Tongue (tissue), 1 donor: ENCODE measurements at regions not wholly inside any gene's neighbourhood (a gene's known extent, or its start where the extent isn't known, plus 50 kb on each side); places are given as distances from the start of the nearest gene placed in this dataset.

ENCODE experiments used
- DNase-seq: peaks from one replicate; pipeline ENCODE4 v3.0.0-alpha.2; 2015

DNA sequence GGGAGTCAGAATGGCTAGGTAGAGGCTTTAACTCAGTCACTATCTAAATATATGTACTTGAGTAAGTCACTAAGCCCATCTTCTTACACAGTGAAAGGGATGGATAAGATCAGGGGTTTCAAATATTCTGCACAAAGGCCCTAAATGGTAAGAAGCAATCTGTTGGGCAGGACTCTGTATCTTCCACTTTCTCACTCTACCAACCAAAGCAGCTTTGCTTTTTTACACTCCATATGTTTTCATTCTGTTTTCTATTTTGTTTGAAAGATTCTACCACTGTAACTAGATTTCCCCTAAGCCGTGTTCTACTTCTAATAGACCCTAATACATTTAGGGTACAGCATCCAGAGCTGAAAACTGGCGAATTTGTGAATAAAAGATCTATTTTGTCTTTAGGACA is 477.5 kb upstream of the NMUR2 start:
- no peak for DNase-seq

GRCh38 chr5:152883066-152883775 is 478.1 kb upstream of the NMUR2 start:
- peak; percentile 10 for DNase-seq

GRCh38 chr5:152884006-152884405 is 478.9 kb upstream of the NMUR2 start:
- DNase-seq = no peak

- DNase-seq = no peak
These were observed 495.3 kb upstream of the NMUR2 start for GRCh38 chr5:152900332-152900731.

GRCh38 chr5:152901754-152902153 is 496.7 kb upstream of the NMUR2 start:
- no peak for DNase-seq

GRCh38 chr5:152905286-152905685 is 500.2 kb upstream of the NMUR2 start:
- DNase-seq = no peak

GRCh38 chr5:152907488-152908245 is 502.6 kb upstream of the NMUR2 start:
- DNase-seq = no peak

DNA sequence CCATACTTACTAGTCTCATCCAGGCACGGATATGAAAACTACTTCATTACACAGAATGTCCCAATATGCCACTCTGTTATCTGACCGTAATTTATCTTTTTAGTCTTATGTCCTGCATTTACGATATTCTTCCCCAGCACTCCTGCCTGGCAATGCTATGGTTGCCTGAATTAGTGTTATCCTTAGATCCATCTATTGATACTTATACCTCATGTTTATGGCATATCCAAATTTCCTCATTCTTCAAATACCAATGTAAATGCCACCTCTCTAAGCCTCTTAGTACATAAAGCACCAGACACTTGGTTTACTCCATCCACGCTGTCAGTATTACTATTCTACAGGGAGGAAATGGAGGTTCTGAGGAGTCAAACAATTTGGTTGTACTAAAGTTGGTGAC is 507.8 kb upstream of the NMUR2 start:
- DNase-seq = no peak

DNA sequence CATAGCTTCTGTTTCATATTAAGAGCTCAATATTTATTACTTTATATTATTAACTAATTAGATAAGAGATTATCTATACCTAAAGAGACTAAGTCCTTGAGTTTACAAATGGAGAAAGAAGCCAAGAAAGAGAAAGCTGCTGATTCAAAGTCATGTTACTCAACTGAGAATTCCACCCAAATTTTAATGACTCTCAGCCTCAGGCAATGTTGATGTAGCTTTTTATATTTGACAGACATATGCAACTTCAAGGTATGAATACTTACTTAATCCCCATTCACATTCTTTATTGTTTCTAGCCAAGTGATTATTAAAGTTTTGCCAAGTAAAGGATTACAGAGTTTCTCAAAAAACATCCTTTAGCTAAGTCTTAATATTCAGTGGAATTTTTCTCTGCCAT is 527.5 kb upstream of the NMUR2 start:
- no peak for DNase-seq

DNA sequence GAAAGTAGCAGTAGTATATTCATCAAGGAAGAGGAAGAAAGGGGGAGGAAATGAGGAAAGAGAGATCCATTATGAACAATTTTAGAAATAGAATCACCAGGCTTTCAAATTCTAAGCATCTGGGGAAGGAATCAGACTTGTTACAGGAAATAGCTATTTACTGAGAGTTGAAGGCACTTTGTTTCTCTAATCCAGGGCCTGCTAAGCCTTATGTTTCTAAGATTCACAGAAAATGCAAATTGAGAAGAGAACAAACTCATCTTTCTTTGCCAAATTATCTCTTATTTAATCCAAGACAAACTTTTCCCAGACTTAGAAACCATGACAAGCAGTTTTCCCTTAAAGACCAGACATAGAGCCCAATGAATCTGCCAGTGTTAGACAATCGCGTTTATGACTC is 528.0 kb upstream of the NMUR2 start:
- DNase-seq = no peak

GRCh38 chr5:152938630-152939029 is 533.6 kb upstream of the NMUR2 start:
- DNase-seq = no peak

- no peak for DNase-seq
These were observed 537.7 kb upstream of the NMUR2 start for GRCh38 chr5:152942633-152943336.

- no peak for DNase-seq
These were observed 536.5 kb upstream of the GRIA1 start for GRCh38 chr5:152953788-152954483.

DNA sequence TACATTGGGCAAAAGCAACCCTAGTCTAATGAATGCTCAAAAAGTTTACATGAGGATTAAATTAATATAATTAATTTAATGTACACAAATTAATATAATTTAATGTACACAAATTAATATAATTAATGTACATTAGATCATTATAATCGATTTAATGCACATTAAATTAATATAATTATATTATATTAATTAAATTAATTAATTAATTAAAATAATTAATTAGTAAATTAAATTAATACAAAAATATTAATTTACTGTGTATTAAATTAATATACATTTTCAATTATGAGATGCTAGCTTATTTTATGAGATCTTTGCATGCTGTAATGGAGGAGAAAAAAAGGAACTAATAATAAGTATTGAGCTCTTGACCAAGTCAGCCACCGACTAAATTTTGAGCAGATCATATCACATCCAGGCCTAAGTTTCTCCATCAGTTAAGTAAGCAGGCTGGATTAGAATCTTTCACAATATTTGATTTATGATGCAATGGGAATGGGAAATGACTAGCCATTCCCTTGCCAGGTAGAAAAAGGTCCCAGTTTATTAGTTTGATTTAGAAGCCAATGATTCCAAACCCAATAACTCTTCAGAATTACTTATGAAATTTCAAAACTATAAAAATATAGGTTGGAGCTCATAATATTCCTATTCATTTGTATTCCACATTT is 533.4 kb upstream of the GRIA1 start:
- no peak for DNase-seq

GRCh38 chr5:152978141-152978835 is 512.2 kb upstream of the GRIA1 start:
- no peak for DNase-seq

- no peak for DNase-seq
These were observed 503.3 kb upstream of the GRIA1 start for GRCh38 chr5:152987131-152987530.

GRCh38 chr5:152990217-152990616 is 500.3 kb upstream of the GRIA1 start:
- DNase-seq = no peak

DNA sequence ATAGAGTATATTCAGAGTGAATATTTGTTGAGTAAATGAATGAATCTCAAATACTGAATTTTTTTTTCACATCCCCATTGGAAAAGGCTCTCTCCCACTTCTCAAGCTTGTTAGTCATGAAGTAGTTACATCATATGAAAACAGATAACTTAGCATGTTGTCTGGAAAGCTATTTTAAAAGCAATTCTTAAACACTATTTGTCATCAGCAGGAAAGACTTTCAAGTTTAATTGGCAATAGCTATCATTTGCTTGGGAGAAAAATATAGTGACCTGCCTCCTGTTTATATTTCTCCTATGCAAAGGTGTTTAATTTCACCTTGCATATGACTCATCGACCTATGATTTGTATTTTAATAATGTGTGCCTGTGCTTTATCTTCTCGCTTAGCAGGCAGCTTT is 499.8 kb upstream of the GRIA1 start:
- DNase-seq = no peak

DNA sequence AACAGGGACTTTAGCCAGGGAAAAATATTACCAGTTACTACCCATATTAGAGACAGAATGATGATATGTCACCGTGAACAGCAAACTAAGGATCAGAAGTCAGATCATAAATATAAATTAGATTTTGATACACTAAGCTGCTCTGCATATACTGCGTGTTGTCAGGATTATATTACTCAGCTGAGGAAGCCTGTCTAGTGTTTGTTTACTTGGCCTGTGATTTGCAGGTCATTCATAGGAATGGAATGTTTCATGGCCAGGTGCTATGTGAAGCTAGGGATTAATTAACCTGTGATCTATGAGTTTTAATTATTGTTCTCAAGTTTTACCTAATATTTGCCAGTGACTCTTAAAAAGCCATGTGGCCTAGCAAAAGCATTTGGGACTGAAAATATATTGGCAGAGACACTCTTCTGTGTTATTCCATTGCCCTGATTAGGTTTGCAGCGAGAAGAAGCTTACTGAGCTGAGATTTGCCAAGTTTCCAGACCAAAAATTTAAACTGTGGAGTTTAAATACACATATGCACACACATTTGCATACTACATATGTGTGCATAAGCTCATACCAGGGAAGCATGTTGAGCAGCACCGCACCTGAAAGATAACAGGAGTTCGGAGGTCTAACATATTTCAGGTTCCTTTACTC is 496.3 kb upstream of the GRIA1 start:
- DNase-seq = no peak

DNA sequence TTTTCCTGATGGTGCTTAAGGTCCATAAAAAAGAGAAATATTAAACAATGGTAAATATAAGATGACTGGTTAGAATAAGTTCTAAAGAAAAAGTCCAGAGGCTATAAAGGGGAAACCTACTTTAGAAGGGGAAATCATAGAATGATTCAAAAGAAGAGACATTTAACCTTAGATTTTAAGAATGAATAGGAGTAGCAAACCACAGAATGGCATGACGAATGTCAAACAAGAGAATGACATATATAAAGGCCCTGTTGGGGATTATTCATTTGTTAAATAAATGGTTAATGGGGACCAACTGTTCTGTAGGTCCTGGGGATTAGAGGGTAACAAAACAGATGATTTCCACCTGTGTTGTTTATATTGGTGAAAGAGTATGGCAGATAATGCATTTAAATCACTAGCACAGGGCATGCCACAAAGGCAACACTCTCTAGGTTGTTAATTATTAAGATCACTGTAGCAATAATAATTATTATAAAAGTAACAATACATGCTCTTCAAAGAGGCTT is 495.2 kb upstream of the GRIA1 start:
- no peak for DNase-seq

- DNase-seq = no peak
These were observed 484.8 kb upstream of the GRIA1 start for GRCh38 chr5:153005711-153006110.
